DOHH2 (cell line): ENCODE measurements at regions not wholly inside any gene's neighbourhood (a gene's known extent, or its start where the extent isn't known, plus 50 kb on each side); places are given as distances from the start of the nearest gene placed in this dataset.

Source experiments
- H3F3A ChIP-seq: fragments of 200-600 bp; sonication (generic), shearing (Covaris generic); 2 replicates; pipeline ENCODE4 v1.6.0; 2016; ENCODE audit warnings: antibody characterized with exemption, mild to moderate bottlenecking; ENCODE audit not compliant: control insufficient read depth, insufficient read depth
- H3K27ac ChIP-seq: fragments of 200-600 bp; sonication (generic); 2 replicates; pipeline ENCODE4 v1.5.1; 2014; ENCODE audit warnings: low read depth, mild to moderate bottlenecking, low read length, moderate library complexity
- H3K27me3 ChIP-seq: fragments of 200-600 bp; sonication (generic); 2 replicates; pipeline ENCODE4 v1.6.1; 2014; ENCODE audit warnings: mild to moderate bottlenecking, low read length, mixed read lengths; ENCODE audit not compliant: control insufficient read depth
- H3K36me3 ChIP-seq: fragments of 200-600 bp; sonication (generic); 2 replicates; pipeline ENCODE4 v1.6.1; 2014; ENCODE audit warnings: mild to moderate bottlenecking, low read length, moderate library complexity, mixed read lengths; ENCODE audit not compliant: control insufficient read depth
- H3K4me1 ChIP-seq: fragments of 200-600 bp; sonication (generic); 2 replicates; pipeline ENCODE4 v1.6.1; 2014; ENCODE audit warnings: mild to moderate bottlenecking, low read length, mixed read lengths; ENCODE audit not compliant: control insufficient read depth
- H3K4me2 ChIP-seq: fragments of 200-600 bp; sonication (generic); 2 replicates; pipeline ENCODE4 v1.6.0; 2014; ENCODE audit warnings: mild to moderate bottlenecking, low read length, moderate library complexity
- H3K4me3 ChIP-seq: fragments of 200-600 bp; sonication (generic); 2 replicates; pipeline ENCODE4 v1.5.1; 2014; ENCODE audit warnings: mild to moderate bottlenecking, low read length, mixed read lengths
- H3K79me2 ChIP-seq: fragments of 200-600 bp; sonication (generic); 2 replicates; pipeline ENCODE4 v1.6.1; 2014; ENCODE audit warnings: mild to moderate bottlenecking, low read length, mixed read lengths; ENCODE audit not compliant: control insufficient read depth
- H3K9me2 ChIP-seq: fragments of 200-600 bp; sonication (generic); replicated peaks from 2 replicates; pipeline ENCODE4 v1.6.1; 2014; ENCODE audit warnings: mild to moderate bottlenecking, low read length, mixed read lengths; ENCODE audit not compliant: control insufficient read depth
- H3K9me3 ChIP-seq: fragments of 200-600 bp; sonication (generic); 2 replicates; pipeline ENCODE4 v1.6.1; 2014; ENCODE audit warnings: antibody characterized with exemption, low read length, mixed read lengths; ENCODE audit not compliant: control insufficient read depth, insufficient read depth
- H4K20me1 ChIP-seq: fragments of 200-600 bp; sonication (generic); 2 replicates; pipeline ENCODE4 v1.6.0; 2014; ENCODE audit warnings: low read depth, mild to moderate bottlenecking, antibody characterized with exemption, low read length, moderate library complexity; ENCODE audit not compliant: control insufficient read depth, insufficient read depth
- CTCF ChIP-seq: fragments of 200-600 bp; sonication (generic); IDR thresholded peaks from one replicate; pipeline ENCODE4 v1.5.1; 2014; ENCODE audit warnings: antibody characterized with exemption, mild to moderate bottlenecking, low read depth, low read length; ENCODE audit not compliant: poor library complexity, severe bottlenecking
- EZH2phosphoT487 ChIP-seq: fragments of 200-600 bp; sonication (generic); IDR thresholded peaks from 2 replicates; pipeline ENCODE4 v1.6.1; 2017; ENCODE audit warnings: borderline replicate concordance, mild to moderate bottlenecking, antibody characterized with exemption, low read length, moderate library complexity, mixed read lengths

GRCh38 chr19:30906871-30907270 lies 442.4 kb downstream of the TSHZ3 start:
- H3K36me3 ChIP-seq = no peaks in the 10 kb centered on the region
- H3K9me3 ChIP-seq = no peaks in the 10 kb centered on the region; the same call in 1 of the 2 replicates
- no peaks in the 10 kb centered on the region for H3K27me3 ChIP-seq
- no peak overlapping the region for H3K4me2 ChIP-seq
- H3K27ac ChIP-seq = no peak overlapping the region
- no peaks in the 10 kb centered on the region for H3K9me2 ChIP-seq
- H3K4me1 ChIP-seq = no peaks in the 10 kb centered on the region
- H3K4me3 ChIP-seq = no peak overlapping the region
- H4K20me1 ChIP-seq = no peaks in the 10 kb centered on the region
- TF ChIP-seq CTCF (no peak), EZH2phosphoT487 (no peak)
- no peaks in the 10 kb centered on the region for H3F3A ChIP-seq
- no peaks in the 10 kb centered on the region for H3K79me2 ChIP-seq

GRCh38 chr19:30900051-30900450 lies 449.2 kb downstream of the TSHZ3 start:
- Histone ChIP-seq H3K27me3 (no peaks in the 10 kb centered on the region), H3F3A (no peaks in the 10 kb centered on the region), H3K4me3 (no peak overlapping the region), H3K4me1 (no peaks in the 10 kb centered on the region), H3K9me2 (no peaks in the 10 kb centered on the region), H3K4me2 (no peak overlapping the region), H4K20me1 (no peaks in the 10 kb centered on the region), H3K9me3 (no peaks in the 10 kb centered on the region), H3K27ac (no peak overlapping the region), H3K79me2 (no peaks in the 10 kb centered on the region), H3K36me3 (no peaks in the 10 kb centered on the region)
- no peak for TF ChIP-seq EZH2phosphoT487
- no peak for TF ChIP-seq CTCF

- no peak overlapping the region for H3K4me2 ChIP-seq
- H3K79me2 ChIP-seq = no peaks in the 10 kb centered on the region
- TF ChIP-seq CTCF = no peak
- no peak for TF ChIP-seq EZH2phosphoT487
- no peak overlapping the region for H3K4me3 ChIP-seq
- H4K20me1 ChIP-seq = no peaks in the 10 kb centered on the region
- no peaks in the 10 kb centered on the region for H3K27me3 ChIP-seq
- no peak overlapping the region for H3K27ac ChIP-seq
- H3F3A ChIP-seq = no peaks in the 10 kb centered on the region
- H3K9me2 ChIP-seq = no peaks in the 10 kb centered on the region
- no peaks in the 10 kb centered on the region for H3K4me1 ChIP-seq
- H3K9me3 ChIP-seq = no peaks in the 10 kb centered on the region
- no peaks in the 10 kb centered on the region for H3K36me3 ChIP-seq
These were observed 450.7 kb downstream of the TSHZ3 start for GRCh38 chr19:30898353-30899103.
